Hepatocyte (in vitro differentiated cells): ENCODE measurements at regions not wholly inside any gene's neighbourhood (a gene's known extent, or its start where the extent isn't known, plus 50 kb on each side); places are given as distances from the start of the nearest gene placed in this dataset.

Experiments used
- CTCF ChIP-seq: fragments of 200-600 bp; sonication (generic); IDR thresholded peaks from 2 replicates; pipeline ENCODE4 v1.5.1; 2016; ENCODE audit warnings: antibody characterized with exemption, mild to moderate bottlenecking; ENCODE audit not compliant: poor library complexity
- EZH2 ChIP-seq: fragments of 200-600 bp; sonication (generic); IDR thresholded peaks from 2 replicates; pipeline ENCODE4 v1.6.1; 2016; ENCODE audit warnings: antibody characterized with exemption, mild to moderate bottlenecking, borderline replicate concordance
- EZH2phosphoT487 ChIP-seq: fragments of 200-600 bp; sonication (generic); IDR thresholded peaks from one replicate; pipeline ENCODE4 v1.6.1; 2018; ENCODE audit warnings: antibody characterized with exemption, mild to moderate bottlenecking, low read depth, moderate library complexity; ENCODE audit not compliant: unreplicated experiment, severe bottlenecking

GRCh38 chr12:90023207-90023900, 314.7 kb upstream of the ATP2B1 start:
- TF ChIP-seq CTCF (no peak), EZH2 (no peak), EZH2phosphoT487 (no peak)
